ENCODE measurements at regions not wholly inside any gene's neighbourhood (a gene's known extent, or its start where the extent isn't known, plus 50 kb on each side); places are given as distances from the start of the nearest gene placed in this dataset.

DNA sequence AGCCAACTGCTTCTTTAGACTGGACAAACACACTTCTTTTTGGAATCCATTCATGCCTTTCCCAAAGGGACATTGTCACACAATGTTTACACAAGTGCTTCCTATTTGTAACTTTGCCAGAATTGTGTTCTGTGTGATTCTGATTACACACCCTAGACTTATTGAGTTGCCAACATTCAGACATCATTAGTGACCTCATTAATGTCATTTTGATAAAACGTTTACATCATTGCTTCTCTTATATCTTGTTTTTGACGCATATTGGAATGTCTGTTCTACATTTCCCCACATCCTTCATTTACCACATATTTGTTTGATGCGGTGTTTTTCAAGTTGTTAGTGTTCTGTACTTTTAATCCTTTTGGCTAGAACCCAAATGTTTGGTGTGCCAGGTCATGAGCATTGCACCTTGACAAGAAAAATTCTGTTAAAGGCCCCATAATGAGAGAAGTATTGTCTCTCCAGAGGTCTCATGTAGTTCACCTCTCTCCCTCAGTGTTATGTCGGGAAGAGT, 305.5 kb downstream of the AEBP2 start:
- intact Hi-C loops (cut with DNase I) = no loop called here
- H3K36me3 ChIP-seq = no peaks in the 10 kb centered on the region
- no peaks in the 10 kb centered on the region for H3K27me3 ChIP-seq
- DNase-seq = no peak
- TF ChIP-seq, protein P1, sequence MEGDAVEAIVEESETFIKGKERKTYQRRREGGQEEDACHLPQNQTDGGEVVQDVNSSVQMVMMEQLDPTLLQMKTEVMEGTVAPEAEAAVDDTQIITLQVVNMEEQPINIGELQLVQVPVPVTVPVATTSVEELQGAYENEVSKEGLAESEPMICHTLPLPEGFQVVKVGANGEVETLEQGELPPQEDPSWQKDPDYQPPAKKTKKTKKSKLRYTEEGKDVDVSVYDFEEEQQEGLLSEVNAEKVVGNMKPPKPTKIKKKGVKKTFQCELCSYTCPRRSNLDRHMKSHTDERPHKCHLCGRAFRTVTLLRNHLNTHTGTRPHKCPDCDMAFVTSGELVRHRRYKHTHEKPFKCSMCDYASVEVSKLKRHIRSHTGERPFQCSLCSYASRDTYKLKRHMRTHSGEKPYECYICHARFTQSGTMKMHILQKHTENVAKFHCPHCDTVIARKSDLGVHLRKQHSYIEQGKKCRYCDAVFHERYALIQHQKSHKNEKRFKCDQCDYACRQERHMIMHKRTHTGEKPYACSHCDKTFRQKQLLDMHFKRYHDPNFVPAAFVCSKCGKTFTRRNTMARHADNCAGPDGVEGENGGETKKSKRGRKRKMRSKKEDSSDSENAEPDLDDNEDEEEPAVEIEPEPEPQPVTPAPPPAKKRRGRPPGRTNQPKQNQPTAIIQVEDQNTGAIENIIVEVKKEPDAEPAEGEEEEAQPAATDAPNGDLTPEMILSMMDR (IDR thresholded peaks at IDR 0.05) = no peak
- no peaks in the 10 kb centered on the region for H3K9me3 ChIP-seq
- H3K4me3 ChIP-seq = no peak overlapping the region
- no peaks in the 10 kb centered on the region for H3K4me1 ChIP-seq
- no peak overlapping the region for H3K9ac ChIP-seq (ENCODE audit: low read depth in 2 of 2, low read length in 2 of 2)
- no peak overlapping the region for H3K27ac ChIP-seq

DNA sequence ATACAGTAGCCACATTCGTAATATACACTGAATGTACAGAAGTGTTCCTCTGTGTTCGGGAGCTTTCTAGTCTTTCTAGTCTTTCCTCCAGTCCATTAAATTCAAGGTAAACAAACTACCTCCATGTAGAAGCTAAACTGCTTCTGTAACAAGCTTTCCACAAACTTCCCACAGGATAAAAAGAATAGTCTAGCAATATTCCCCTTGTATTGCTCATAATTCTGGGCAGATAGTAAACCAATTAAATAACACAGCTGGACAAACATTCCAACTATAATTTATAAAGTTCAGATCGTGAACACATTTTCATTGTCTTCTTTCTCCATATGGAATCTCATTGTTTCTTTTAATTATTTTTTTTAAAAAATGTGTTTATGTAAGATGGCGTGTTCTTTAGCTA, 307.2 kb downstream of the AEBP2 start:
- H3K27ac ChIP-seq = no peak overlapping the region
- intact Hi-C loops (cut with DNase I) = no loop called here
- no peaks in the 10 kb centered on the region for H3K36me3 ChIP-seq
- H3K4me3 ChIP-seq = no peak overlapping the region
- no peaks in the 10 kb centered on the region for H3K27me3 ChIP-seq
- DNase-seq = no peak
- H3K9me3 ChIP-seq = no peaks in the 10 kb centered on the region
- no peaks in the 10 kb centered on the region for H3K4me1 ChIP-seq
- no peak overlapping the region for H3K9ac ChIP-seq (ENCODE audit: low read depth in 2 of 2, low read length in 2 of 2)
- TF ChIP-seq, protein P1 (IDR thresholded peaks at IDR 0.05) = no peak

DNA sequence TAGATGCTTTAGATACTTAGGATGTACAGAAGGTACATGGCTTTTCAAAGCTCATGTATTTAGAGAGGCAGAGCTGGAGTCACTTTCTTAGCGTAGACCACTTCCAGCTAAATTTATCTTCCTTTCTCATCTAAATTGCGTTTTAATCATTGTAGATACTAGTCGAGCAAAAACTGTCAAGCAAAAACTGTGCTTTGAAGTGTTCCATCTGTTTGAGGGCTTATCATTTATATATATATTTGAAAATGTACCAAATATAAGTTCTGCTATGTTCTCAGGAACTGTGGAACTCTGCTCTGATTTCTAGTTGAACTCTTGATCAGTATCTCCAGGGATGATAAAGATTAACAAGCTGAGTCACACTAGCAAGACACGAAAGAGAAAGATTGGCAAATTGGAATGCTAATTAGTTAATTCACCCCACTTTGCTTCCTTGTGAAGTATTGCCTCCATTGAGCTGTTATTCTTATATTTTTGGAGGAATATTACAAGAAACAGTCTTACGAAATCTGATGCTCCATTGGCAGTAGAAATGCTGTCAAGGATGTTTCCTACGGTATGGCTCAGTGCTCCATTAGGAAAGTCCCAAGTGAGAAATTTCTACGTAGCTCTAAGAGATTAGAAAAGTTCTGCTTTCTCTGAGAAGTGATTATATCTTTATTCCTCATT, 310.7 kb downstream of the AEBP2 start:
- H3K4me3 ChIP-seq = no peak overlapping the region
- DNase-seq = no peak
- H3K27ac ChIP-seq = no peak overlapping the region
- H3K9me3 ChIP-seq = no peaks in the 10 kb centered on the region
- intact Hi-C loops (cut with DNase I) = loop anchor here (10.0 kb wide), 1 partner anchor 145 kb away; no protein-coding TSS in a partner anchor
- H3K27me3 ChIP-seq = no peaks in the 10 kb centered on the region
- no peaks in the 10 kb centered on the region for H3K4me1 ChIP-seq
- H3K9ac ChIP-seq (ENCODE audit: low read depth in 2 of 2, low read length in 2 of 2) = no peak overlapping the region
- TF ChIP-seq, protein P1 (IDR thresholded peaks at IDR 0.05) = no peak
- no peaks in the 10 kb centered on the region for H3K36me3 ChIP-seq

DNA sequence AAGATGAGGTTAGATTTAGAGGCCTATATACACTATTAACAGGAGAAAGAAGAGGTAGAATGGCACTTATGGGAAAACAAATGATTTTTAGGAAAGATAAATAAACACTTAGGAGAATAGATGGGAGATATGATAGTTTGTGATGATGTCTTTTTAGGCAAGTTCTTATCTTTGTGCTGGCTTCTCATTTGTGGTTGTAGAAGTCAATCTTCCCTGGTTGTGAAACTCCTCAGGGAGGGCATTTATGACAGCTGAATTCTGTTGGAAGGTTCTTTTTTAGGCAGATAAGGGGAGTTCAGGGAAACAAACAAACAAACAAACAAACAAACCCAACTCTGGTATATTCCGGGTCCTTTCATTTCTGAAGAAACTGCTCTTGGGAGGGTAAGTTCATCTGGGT, 311.8 kb downstream of the AEBP2 start:
- no peaks in the 10 kb centered on the region for H3K9me3 ChIP-seq
- no peak for DNase-seq
- no peaks in the 10 kb centered on the region for H3K36me3 ChIP-seq
- TF ChIP-seq, protein P1 (IDR thresholded peaks at IDR 0.05) = no peak
- H3K27ac ChIP-seq = no peak overlapping the region
- no peaks in the 10 kb centered on the region for H3K4me1 ChIP-seq
- no peaks in the 10 kb centered on the region for H3K27me3 ChIP-seq
- H3K9ac ChIP-seq (ENCODE audit: low read depth in 2 of 2, low read length in 2 of 2) = no peak overlapping the region
- intact Hi-C loops (cut with DNase I) = loop anchor here (10.0 kb wide), 1 partner anchor 144 kb away; no protein-coding TSS in a partner anchor
- H3K4me3 ChIP-seq = no peak overlapping the region

DNA sequence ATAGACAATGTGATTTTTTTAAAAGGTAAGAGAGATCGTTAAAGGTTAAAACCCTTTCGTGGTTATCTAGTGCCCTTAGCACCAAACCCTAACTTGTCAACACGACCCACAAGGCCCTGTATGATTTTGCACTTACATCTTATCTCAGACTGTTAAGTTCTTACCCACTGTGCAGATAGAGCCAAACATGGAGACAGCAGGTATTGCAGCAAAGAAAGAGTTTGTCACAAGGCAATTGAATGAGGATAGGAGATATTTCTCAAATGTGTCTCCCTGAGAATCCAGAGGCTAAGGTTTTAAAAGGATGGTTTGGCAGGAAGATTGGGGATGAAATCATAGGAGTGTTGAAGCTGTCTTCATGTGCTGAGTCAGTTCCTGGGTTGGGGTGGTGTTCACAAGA, 313.4 kb downstream of the AEBP2 start:
- intact Hi-C loops (cut with DNase I) = loop anchor here (10.0 kb wide), 1 partner anchor 142 kb away; no protein-coding TSS in a partner anchor
- TF ChIP-seq, protein P1 (IDR thresholded peaks at IDR 0.05) = no peak
- DNase-seq = no peak

More for the DNA sequence above, 313.4 kb downstream of the AEBP2 start:
- Histone ChIP-seq H3K4me1 (no peaks in the 10 kb centered on the region), H3K4me3 (no peak overlapping the region), H3K9ac (ENCODE audit: low read depth in 2 of 2, low read length in 2 of 2) (no peak overlapping the region), H3K9me3 (no peaks in the 10 kb centered on the region), H3K36me3 (no peaks in the 10 kb centered on the region), H3K27ac (no peak overlapping the region), H3K27me3 (no peaks in the 10 kb centered on the region)

Measured in colonic mucosa (tissue), 4 donors.